KG1 (cell line): ENCODE measurements at regions not wholly inside any gene's neighbourhood (a gene's known extent, or its start where the extent isn't known, plus 50 kb on each side); places are given as distances from the start of the nearest gene placed in this dataset.

Experiments used
- DNase-seq: peaks from one replicate; lab custom pipeline; 2025; lab: John Stamatoyannopoulos, UW

DNA sequence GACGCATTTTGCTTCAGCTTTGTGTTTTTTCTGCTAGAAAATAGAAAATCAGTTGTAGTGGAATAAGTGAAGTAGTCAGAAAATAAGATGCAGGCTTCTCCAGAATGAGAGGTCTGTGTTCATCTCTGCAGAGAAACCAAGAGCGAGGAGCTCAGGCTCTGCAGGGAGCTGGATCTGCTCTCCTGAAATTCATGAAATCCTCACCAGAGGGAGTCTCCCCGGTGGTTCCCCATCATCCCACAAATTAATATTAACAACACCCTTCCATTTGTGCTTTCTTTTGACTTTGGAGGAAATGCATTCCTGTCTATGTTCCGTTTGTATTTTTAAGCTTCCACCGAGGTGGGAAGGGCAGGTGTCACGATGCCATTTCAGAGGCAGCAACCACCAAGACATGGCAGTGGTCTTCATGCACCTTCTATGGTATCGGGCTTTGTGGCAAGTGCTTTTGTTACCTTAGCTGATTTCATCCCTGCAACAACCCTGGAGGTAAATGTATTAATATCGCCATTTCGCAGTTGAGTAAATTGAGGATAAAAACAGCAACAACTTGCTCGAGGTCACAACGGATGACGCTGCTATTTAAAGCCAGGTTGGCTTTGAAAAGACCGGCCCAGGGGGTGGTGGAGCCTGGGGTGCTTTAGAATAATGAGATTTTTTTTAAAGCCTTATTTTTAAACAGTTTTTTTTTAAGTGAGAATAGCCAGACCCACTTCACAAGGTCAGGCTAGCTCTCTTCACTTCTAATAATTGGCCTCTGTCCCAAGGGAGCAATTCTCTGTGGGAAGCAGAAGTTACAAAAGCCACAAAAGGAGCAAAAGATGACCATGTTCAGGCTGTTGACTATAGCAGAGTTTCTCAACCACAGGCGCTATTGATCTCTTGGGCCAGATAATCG is 367.6 kb upstream of the ERCC4 start:
- DNase-seq: no peak

DNA sequence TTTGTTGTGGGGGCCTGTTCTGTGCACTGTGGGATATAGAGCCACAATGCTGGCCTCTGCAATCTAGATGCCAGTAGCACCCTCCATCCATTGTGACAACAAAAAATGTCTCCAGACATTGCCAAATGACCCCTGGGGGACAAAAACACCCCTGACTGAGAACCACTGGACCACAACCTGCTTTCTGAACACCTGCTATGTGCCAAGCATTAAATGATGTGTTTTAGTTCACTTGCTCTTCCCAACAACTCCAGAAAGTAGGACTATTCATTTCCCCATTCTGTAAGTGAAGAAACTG is 367.0 kb upstream of the ERCC4 start:
- DNase-seq: no peak

GRCh38 chr16:13553453-13553985 is 366.4 kb upstream of the ERCC4 start:
- DNase-seq: no peak

GRCh38 chr16:13554005-13554404 is 365.9 kb upstream of the ERCC4 start:
- DNase-seq: no peak

- DNase-seq: no peak
Observed at GRCh38 chr16:13554643-13555042, 365.3 kb upstream of the ERCC4 start.

GRCh38 chr16:13557418-13557817 is 362.5 kb upstream of the ERCC4 start:
- DNase-seq: no peak

GRCh38 chr16:13558752-13559151 is 361.2 kb upstream of the ERCC4 start:
- DNase-seq: no peak

GRCh38 chr16:13559624-13560023 is 360.3 kb upstream of the ERCC4 start:
- no peak for DNase-seq

GRCh38 chr16:13560151-13560550 is 359.8 kb upstream of the ERCC4 start:
- DNase-seq: no peak

DNA sequence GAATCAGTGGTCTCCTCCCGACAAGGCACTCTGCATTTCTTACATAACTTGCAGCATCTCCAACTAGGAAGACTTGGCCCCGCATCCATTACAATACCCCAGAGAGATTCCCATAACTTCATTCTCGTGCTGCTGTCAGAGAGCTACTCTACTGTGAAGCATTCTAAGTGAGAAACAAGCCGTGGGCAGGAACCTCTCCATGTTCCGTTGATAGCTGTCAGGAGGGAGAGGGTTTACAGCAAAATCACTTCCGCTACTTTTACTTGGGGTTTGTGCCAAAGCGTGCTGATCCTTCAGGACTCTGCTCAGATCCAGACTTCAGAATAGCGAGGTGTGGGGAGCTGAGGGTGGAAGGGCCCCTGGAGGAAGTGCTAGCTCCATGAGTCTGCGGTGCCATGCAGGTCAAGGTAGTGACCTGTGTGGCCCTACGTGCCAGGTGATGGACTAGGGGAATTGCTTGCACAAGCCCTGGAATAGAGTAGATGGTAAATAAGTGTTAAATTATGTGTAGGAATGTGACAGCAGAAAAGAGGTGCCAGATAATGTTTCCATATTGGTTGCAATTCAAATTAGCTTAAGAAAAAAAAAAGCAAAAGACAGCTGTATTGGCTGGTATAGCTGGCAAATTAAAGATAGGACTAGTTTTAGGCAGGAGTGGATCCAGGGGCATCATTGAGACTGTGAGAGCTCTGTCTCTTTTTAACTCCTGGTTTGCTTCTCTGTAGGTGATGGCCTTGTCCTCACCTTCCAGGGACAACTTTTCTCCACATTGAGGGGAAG is 358.5 kb upstream of the ERCC4 start:
- DNase-seq: no peak

DNA sequence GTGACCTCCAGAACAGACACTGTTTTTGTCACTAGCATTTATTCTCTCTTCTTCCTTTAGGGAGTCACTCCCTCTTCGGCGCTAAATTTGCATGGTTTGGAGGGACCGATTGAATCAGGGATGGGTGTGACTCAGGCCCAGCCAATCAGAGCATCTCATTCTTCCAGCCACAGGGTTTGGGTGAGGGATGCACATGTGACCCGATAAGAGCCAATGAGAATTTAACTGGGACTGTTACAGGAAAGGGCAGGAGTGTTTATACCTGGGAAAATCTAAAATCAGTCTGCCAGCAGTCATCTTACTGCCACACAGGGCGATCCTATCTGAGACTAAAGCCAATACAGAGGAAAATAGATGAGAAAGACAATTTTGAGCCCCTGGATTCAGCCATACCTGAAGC is 351.2 kb upstream of the ERCC4 start:
- no peak for DNase-seq

GRCh38 chr16:13569986-13570385 is 350.0 kb upstream of the ERCC4 start:
- no peak for DNase-seq

- DNase-seq: no peak
Observed at GRCh38 chr16:13571036-13571435, 348.9 kb upstream of the ERCC4 start.

GRCh38 chr16:13573903-13574302 is 346.1 kb upstream of the ERCC4 start:
- DNase-seq: no peak

- no peak for DNase-seq
Observed at GRCh38 chr16:13586051-13586450, 333.9 kb upstream of the ERCC4 start.

- no peak for DNase-seq
Observed at GRCh38 chr16:13587181-13587580, 332.8 kb upstream of the ERCC4 start.

GRCh38 chr16:13594823-13595222 is 325.1 kb upstream of the ERCC4 start:
- DNase-seq: no peak

DNA sequence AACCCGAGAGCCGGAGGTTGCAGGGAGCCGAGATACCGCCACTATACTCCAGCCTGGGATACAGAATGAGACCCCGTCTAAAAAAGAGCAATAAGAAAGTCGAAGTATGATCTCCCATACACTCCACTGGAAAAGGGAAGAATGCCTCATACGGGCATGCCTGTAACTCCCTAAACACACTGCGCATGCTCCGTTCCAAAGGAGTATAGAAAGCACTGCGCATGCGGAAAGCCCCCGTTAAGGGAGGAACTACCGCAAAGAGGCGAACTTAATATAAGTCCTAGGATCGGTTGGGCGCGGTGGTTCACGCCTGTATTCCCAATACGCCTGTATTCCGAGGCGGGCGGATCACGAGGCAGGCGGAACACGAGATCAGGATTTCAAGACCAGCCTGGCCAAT is 313.1 kb upstream of the ERCC4 start:
- DNase-seq: no peak

GRCh38 chr16:13607289-13607688 is 312.7 kb upstream of the ERCC4 start:
- no peak for DNase-seq

GRCh38 chr16:13611596-13611995 is 308.4 kb upstream of the ERCC4 start:
- DNase-seq: no peak

GRCh38 chr16:13612623-13613022 is 307.3 kb upstream of the ERCC4 start:
- DNase-seq: no peak

DNA sequence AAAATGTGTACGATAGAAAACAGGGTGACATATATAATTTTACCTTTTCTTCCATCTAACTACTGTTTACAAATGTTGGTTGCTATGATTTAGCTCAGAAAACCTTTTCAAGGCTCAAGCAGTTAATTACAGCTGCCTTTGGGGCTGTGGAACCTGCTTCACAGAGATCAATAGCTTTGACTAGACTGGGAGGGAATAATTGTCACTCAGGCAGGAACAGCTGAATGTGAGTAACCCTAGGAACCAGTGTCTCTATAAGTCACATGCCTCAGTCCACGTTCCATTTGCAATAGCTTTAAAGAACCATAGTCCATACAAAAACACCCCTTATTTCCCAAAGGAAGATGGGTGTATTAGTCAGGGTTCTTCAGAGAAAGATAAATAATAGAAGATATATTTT is 306.8 kb upstream of the ERCC4 start:
- no peak for DNase-seq

DNA sequence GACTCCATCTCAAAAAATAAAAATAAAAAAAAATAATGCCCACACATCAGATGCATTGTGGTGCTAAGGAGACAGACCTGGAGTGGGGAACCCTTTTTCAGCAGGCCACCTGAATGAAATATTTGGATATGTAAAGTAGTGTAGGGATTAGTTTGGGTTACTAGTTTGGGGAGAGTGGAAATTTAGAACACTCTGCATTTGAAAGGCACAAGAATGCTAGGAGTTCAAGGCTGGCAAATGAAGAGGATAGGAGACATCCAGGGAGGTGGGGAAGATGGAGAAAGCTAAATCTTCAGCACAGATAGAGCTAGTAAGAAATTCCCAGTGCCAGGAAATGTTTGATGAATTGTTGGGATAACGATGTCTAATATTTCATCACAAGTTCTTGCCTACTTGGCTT is 298.3 kb upstream of the ERCC4 start:
- no peak for DNase-seq
